H4 (cell line): ENCODE measurements at regions not wholly inside any gene's neighbourhood (a gene's known extent, or its start where the extent isn't known, plus 50 kb on each side); places are given as distances from the start of the nearest gene placed in this dataset.
"Not testable (repeated sequence)": the region's sequence is repeated elsewhere in the genome, so short reads cannot be mapped to it uniquely, and the experiment has no call there.

Experiments used
- DNase-seq: peaks from one replicate; pipeline ENCODE4 v3.0.0-alpha.2; 2015; ENCODE audit warnings: low spot score

GRCh38 chr4:141534985-141535384 is 101.4 kb upstream of the IL15 start:
- no peak for DNase-seq

- no peak for DNase-seq
Measured at GRCh38 chr4:141538001-141538400, 98.4 kb upstream of the IL15 start.

- DNase-seq = no peak
Measured at GRCh38 chr4:141540643-141541042, 95.7 kb upstream of the IL15 start.

GRCh38 chr4:141541851-141542250 is 94.5 kb upstream of the IL15 start:
- DNase-seq = no peak

- DNase-seq = no peak
Measured at GRCh38 chr4:141543176-141543575, 93.2 kb upstream of the IL15 start.

GRCh38 chr4:141543706-141544105 is 92.7 kb upstream of the IL15 start:
- DNase-seq = no peak

GRCh38 chr4:141548791-141549190 is 87.6 kb upstream of the IL15 start:
- no peak for DNase-seq

- DNase-seq = no peak
Measured at GRCh38 chr4:141560056-141560455, 76.3 kb upstream of the IL15 start.

GRCh38 chr4:141562649-141563048 is 73.7 kb upstream of the IL15 start:
- DNase-seq = no peak

GRCh38 chr4:141563723-141564122 is 72.7 kb upstream of the IL15 start:
- no peak for DNase-seq

GRCh38 chr4:141564961-141565360 is 71.4 kb upstream of the IL15 start:
- not testable (repeated sequence) for DNase-seq

GRCh38 chr4:141565379-141566089 is 70.8 kb upstream of the IL15 start:
- DNase-seq = no peak

- no peak for DNase-seq
Measured at GRCh38 chr4:141567326-141567915, 69.0 kb upstream of the IL15 start.

GRCh38 chr4:141569141-141569540 is 67.2 kb upstream of the IL15 start:
- DNase-seq = no peak

GRCh38 chr4:141570290-141570689 is 66.1 kb upstream of the IL15 start:
- DNase-seq = no peak

GRCh38 chr4:141571362-141571761 is 65.0 kb upstream of the IL15 start:
- no peak for DNase-seq

- DNase-seq = no peak
Measured at GRCh38 chr4:141571793-141572192, 64.6 kb upstream of the IL15 start.

- DNase-seq = no peak
Measured at GRCh38 chr4:141573678-141574077, 62.7 kb upstream of the IL15 start.

GRCh38 chr4:141575884-141576283 is 60.5 kb upstream of the IL15 start:
- no peak for DNase-seq

- DNase-seq = no peak
Measured at GRCh38 chr4:141576585-141577110, 59.7 kb upstream of the IL15 start.

GRCh38 chr4:141578451-141578850 is 57.9 kb upstream of the IL15 start:
- no peak for DNase-seq

GRCh38 chr4:141580523-141580922 is 55.9 kb upstream of the IL15 start:
- peak; percentile 48 for DNase-seq
